Hematopoietic multipotent progenitor cell treated with erythropoietin and hydrocortisone succinate and interleukin-3 and kit ligand, for 4 days (in vitro differentiated cells): ENCODE measurements at regions not wholly inside any gene's neighbourhood (a gene's known extent, or its start where the extent isn't known, plus 50 kb on each side); places are given as distances from the start of the nearest gene placed in this dataset.
"Not testable (repeated sequence)": the region's sequence is repeated elsewhere in the genome, so short reads cannot be mapped to it uniquely, and the experiment has no call there.

Source experiments
- DNase-seq: peaks from one replicate; pipeline ENCODE4 v3.0.0-alpha.2; 2015

DNA sequence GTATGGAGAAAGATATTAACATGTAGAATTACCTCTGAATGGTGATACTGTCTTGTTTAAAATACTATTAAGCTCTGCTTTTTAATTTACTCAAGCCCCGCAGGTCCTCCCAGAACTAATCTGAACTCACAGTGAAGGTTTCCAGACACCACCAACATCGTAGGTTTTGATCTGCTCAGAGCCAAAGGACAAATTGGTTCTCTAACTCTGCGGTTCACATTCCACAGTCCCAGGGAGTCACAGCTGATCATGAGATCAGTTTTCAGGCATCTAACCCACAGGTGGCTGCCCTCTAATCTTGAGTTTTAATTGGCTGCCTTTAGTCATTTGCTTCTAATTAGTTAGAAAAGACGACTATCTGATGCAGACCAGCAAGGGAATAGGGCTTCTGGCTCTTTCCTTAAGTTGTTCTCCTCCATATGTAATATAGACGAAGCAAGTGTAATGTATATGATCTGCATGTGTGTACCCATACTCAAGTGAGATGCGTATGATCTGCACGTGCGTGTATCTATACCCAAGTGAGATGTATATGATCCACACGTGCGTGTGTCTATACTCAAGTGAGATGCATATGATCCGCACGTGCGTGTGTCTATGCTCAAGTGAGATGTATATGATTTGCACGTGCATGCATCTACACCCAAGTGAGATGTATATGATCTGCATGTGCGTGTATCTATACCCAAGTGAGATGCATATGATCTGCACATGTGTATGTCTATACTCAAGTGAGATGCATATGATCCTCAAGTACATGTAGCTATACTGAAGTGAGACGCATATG is 331.5 kb upstream of the NPVF start:
- DNase-seq = no peak

DNA sequence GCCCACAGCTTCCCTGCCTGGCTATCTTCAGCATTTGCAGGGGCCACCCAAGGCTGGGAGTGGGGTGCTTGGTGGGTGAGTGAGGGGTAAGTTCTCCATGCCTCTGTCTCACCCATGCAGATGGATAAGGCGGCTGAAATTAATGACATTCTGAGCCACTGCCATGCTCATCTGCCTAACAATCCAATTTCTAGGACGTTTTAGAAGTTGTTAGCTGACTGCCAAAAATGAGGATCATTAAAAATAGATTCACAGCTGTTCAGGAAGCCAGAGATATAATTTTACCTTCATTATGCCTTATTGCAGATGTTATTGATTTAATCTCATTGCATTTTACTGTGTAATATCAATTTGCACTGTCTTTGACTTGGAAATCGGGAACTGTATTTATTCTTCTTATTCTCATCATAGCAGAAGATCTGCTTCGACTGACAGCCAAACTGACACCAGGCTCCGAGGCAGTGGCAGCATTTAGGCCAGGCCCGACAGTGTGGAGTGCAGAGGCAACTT is 334.4 kb upstream of the NPVF start:
- no peak for DNase-seq

DNA sequence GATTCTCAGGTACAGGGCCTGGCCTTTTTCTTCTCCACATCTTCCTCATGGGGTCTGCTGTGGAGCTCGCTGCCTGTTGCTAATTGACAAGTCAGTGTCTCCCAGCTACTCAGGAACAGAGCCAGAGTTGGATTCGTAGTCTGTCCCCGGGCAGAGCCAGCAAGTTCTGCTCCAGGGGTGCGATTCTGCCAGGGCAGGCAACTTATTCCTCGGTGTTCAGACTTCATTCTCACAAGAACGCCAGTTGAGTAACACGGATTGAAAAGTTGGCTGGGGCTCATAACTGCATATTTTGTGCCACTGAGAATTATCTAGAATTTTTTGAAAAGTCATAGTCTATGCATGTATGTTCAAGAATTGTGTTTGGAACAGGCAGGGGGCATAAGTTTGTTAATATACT is 336.7 kb upstream of the NPVF start:
- DNase-seq = no peak

DNA sequence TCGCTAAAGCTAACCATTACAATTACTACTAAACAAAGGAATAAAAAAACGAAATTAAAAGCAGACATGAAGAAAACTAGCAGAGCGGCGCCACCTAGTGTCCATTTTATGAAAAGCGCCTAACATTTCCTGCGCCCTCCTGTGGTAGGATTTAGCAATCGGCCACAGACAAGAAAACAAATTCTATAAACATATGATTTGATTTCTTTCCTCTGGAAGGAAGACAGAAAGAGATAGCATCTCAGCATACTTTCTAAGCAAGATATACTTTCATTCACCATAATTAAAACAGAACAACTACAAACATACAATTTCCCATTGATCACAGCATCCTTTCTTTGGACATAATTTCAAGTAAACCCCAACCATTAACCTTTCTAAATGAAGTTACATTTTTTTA is 337.7 kb upstream of the NPVF start:
- DNase-seq = peak; percentile 79

DNA sequence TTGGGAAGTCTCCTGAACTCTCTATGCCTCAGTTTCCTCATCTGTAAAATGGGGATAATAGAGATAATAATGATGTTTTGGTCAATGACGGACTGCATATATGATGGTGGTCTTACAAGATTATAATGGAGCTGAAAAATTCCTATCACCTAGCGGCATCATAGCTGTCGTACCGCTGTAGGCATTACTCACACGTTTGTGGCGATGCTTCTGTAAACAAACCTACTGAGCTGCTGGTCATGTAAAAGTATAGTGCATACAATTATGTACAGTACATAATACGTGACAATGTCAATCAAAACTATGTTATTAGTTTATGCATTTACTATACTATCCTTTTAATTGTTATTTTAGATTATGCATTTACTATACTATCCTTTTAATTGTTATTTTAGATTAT is 339.1 kb upstream of the NPVF start:
- DNase-seq = no peak

DNA sequence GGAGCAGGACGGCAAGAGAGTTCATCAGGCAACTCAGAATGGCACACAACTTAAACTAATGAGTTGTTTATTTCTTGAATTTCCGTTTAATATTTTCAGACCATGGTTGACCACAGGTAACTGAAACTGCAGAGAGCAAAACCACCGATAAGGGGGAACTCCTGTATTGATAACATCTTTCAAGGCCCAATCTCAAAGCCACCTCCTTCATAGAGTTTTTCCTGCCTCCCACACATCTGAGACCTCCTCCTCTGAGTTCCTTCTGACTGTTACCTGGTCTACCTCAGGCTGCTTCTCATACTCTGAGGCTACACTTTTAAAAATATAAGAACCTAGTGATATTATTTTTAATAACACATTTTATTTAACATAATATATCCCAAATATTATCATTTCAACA is 341.5 kb upstream of the NPVF start:
- DNase-seq = peak; percentile 15

DNA sequence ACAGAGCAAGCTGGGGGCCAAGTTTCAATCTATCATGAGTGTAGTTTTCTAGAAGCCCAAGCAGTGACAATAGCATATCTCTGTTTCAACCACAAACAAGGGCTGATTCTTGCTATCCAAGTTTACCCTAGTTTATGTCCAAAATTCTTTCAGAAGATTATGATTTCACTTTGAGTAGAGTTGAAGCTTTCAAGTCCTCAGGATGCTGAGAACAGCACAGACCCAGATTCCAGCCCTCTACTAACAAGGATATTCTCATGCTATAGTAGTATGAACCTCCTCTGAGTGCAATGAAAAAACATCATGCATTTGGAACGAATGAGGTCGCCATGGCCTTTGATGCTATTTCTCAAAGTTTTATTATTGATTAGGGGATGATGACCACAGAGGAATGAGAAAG is 344.1 kb upstream of the NPVF start:
- no peak for DNase-seq

DNA sequence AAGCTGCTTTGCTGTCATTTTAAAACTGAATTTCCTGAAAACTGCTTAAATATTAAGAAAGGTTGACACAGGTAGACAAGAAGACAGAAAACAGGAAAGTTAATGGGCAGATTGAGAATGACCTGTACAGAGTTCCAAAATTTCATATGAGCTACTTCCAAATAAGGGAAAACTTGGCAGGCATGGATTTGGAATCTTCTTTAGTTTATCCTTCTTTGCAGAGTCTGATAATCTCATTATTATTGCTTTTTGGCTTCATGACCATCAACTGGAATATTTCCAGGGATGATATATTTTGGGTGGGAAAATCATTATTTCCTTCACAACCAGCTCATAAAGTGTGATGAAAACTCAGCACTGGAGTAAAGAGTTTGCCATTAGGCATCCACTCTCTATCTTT is 346.5 kb upstream of the NPVF start:
- DNase-seq = no peak

DNA sequence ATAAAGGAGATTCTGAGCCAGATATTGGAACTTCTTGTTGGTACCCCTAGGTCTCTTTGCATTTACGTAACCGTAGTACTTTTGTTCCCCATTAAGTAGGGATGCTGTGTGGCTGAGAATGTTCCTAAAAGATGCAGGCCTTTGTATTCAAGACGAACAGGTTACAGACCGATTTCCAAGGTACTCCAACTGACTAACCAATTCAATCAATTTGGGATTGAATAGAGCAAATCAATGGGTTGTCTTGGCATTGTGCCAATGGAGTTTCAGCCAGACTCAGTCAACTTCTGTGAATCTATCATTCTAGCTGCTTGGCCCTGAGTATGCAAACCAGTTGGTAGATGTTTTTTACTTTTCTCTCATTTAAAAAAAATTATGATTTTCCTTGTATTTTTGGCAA is 347.3 kb upstream of the NPVF start:
- DNase-seq = no peak

DNA sequence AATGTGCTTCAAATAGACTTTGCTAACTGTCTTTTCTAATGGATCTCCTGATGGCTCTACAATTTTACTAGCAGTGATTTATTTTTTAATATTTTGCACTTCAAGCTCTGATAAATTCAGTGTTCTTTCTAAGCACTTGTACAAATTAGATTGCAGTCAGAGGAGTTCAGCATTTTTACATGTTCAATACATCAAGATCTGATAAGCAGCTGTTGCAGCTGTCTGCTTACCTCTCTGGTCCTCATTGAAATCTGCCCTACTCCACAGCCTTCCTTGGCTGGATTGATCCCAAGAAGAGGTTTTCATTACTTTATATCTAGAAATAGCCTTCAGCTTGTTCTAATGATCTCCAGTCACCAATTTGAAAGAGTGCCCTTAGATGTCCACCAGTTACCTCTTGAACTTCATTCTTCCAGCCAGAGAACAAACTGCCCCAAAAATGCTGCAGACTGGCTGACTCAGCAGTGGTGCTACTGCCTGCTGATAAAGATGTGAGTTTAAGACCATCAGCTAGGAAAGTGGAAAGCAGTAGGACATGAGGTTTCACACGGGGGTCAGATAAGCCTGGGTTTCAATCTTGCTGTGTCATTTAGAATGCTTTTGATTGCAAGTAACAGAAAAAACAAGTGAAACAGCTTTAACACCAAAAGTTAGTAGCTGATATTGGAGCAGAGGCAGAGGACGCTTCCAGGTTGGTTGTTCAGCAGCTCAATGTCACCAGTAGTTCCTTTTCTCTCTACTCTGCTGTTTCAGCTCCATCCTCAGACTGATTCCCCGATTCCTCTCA is 350.9 kb upstream of the NPVF start:
- DNase-seq = peak; percentile 67

DNA sequence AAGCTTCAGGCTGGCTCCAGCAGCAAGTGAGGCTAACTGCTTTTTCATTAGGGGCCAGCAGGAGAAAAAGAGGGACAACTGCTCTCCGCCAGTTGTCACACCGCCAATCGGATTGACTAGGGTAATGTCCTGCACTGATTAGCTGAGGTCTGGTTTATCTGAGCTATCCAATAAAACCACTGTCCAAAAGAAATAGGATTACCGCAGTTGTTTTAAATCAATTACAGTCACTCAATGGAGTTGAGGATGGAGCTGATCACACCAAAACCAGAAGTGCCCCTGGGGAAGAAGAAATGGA is 351.4 kb upstream of the NPVF start:
- no peak for DNase-seq

DNA sequence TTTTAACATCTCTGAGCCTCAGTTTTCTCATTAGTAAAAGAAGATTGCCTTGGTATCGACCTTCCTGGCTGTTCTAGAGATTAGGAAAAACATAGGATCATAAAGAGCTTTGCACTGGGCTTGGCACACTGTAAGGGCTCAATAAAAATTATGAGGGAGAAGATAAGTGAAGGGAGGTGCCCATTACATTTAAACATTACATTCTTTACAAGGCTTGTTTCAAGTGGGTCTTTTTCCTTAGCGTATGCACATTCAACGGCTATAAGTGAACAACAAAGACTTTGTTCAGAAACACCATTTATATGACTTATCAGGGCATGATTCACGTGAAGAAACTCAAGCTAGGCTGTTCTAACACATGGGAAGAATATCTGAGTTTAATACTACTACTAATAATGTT is 351.9 kb upstream of the NPVF start:
- DNase-seq = no peak

DNA sequence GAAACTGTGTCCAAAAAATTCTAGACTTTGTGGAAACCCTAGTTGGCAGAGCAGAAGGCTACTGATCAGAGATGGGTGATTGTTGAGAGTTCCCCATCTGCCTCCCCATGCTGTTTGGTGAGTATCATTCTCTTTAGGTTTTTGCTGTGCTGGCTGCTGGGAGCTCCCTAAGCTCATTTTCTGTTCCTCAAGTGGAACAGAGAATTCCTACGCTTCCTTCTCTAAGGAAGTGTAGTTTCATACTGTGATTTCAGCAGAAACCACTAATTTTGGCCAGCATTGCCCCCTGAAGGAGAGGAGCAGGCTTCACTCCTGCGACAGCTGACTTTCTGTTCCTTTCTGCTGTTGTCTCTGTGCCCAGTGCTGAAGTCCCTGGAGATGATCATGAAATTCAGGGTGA is 355.3 kb upstream of the NPVF start:
- DNase-seq = no peak

DNA sequence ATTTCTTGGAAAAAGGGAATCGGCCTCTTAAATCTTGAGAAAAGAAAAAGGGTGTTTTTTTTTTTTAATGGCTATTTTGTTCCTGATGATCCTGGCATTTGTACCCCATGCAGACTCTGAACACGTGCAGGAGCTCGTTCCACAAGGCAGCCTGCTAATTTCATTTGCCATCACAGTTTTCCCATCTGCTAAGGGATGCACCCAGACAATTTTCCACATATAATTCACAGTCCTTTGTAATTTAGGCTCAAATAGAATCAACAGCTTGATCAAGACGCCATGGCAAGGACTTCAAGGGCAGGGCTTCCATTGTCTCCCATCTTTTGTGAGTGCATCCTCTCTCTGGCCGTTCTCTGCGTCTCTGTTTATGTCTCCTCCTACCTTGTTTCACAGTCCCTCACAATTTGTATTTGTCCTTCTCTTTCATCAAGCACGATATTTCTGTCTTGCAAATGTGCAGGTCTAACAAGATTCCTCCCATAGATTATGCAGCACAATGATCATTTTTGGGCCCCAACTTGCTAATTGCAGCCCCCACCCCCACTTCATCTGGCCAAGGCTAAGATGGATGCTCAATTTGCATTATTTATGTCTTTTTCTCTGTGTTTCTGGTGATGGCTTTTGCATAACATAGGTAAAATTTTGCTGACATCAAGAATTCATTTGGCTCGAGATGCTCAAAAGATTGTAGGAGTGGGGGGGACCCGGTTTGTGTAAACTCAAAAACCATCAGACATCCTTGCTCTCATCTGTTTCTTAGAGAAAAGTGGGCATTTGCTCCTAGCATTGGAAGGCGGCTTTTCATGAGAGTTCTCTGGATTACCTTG is 356.0 kb upstream of the NPVF start:
- DNase-seq = no peak

DNA sequence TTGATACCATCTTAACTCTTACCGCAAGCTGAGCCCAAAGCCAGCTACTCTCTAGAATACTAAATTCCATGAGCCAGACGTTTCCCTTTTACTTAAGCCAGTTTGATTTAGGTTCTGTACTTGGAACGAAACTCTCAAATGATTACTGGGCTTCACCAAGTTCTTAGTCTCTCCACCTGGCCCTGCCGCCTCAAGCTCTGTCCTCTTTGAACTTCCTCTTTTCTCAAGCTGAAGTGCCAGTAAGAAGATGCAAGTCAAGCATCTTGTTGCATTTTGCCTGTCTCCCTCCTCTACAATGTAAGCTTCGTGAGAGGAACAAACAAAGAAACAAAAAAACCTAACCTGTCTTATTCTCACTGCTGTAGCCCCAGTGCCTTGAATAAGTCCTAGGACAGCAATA is 358.2 kb upstream of the NPVF start:
- DNase-seq = peak; percentile 43

DNA sequence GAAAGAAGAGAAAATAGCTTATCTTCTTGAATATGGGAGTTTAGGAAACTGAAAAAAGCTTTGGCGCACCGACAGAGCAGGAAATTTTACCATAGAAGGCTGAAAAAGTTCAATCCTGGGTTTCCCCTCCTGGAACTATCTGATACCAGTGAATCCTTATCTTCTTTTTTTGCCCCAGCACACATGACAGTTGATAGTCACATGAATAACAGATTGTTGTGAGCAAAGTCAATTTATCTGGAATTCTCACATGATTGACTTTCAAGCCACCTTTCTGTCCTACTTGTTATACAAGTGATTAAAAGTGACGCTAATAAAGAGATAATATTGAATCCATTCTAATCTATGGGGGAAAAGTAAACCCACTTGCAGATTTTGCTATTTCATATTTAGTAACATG is 365.8 kb upstream of the NPVF start:
- no peak for DNase-seq

DNA sequence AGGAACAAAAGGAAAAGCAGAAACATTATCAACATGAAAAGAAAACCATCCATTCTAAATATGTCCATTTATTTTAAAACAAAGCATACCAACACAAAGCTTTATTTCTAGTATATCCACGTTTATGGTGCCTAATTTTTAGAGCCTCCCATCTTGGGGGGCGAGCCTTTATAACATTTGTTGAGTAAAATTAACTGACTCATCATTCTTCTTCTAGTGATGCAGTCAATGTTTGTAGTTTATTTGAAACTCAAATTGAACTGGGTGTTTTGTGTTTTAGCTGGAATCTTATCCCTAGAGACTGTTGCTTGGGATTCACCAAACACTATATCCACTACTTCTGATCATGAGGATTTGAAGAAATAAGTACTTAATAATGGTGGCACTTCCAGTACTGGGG is 366.4 kb upstream of the NPVF start:
- DNase-seq = no peak

DNA sequence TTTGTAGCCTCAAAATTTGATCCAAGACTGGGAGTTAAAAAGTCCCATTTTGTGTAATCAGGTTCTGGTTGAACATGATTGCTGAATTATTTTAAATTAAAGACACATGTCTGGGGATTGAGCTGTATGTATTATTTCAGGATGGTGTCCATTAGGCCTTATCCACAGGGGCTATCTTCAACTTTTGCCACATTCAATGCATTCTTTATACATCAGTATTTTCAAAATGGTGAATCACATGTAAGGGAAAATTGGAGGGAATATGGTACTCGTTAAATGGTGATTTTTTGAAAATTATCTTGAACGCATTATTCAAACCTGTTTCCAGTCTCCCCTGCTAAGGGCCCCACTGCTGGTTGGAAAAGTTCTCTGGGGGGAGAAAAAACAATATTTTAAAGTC is 367.7 kb upstream of the NPVF start:
- DNase-seq = no peak

DNA sequence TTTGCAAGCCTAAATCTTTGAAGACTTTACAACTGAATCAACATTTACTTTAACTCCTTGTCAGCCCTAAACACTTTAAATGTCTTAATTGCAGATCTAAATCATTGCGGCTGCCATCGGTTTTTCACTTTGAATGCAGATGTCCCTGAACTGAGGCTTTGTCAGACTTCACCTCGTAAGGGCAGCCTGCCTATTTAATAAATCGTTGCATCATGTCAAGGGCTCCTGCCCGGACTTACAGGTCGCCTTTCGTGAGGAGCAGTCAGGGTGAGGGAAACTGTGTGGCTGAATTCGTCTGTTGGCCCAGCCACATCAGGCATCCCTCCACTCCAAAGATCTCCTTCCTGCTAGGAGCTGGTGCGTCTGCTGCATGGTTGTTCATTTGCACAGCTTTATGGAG is 368.2 kb upstream of the NPVF start:
- DNase-seq = no peak

DNA sequence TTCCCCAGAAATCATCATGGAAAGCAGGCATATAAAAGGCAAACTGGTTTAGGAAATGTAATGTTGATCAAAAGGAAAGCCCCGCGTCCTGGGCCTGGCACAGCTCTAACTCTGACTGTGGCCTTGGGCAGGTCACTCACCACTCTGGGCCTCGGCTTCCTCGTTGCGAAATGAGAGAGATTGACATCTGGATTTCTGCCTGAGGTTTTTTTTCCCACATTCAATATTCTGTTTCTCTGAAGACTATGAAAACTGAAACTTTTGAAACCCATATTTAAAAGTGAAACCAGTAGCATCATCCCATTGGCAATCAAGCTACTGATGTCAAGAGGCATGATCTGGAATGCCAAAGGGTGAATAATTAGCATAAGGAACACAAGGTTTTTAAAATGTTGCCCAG is 369.7 kb upstream of the NPVF start:
- peak; percentile 54 for DNase-seq

DNA sequence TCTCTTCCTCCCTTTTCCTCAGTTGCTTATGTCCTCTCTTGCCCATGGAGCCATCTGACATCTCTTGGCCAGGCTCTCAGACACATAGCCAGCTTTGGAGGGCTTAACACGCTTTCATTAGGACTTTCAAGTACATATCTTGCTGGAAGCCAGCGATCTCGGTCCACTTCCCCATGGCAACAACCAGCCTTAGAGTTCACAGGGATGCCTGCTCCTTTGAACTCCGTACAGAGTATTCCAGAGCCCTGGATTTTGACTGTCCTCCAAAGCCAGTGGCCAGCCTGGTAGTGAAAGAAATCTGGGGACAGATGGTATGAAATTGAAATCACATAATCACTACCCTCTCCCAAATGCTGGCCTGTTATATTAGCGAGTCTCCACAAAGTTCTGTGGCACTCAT is 370.5 kb upstream of the NPVF start:
- no peak for DNase-seq

DNA sequence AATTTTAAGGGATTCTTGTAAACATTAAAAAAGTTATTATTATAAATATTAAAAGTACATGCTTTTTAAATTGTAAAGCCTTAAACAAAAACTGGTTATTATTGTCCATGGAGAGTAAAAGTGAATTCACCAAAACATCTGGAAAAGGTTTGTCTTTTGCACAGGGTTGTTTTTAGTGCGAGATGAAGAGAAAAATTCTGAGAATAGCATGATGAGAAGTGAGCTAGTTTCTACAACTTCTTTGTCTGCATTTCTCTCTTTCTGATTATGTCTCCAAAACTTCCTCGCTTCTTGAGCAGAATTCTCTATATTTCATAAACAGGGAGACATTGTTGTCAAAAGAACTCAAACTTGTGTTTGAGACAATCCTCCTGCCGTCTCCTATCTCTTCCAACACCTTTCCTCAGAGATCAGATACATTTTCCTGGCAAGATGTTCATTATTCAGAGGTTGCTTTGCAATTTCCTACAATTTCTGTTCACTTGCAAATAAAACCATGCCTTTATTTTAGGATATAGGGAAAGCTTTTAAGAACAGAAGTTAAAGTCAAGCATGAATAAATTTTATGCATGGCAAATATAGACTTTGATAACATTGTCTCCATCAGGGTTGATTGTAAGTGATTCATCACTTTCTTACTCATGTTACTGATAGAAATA is 372.1 kb upstream of the NPVF start:
- no peak for DNase-seq

DNA sequence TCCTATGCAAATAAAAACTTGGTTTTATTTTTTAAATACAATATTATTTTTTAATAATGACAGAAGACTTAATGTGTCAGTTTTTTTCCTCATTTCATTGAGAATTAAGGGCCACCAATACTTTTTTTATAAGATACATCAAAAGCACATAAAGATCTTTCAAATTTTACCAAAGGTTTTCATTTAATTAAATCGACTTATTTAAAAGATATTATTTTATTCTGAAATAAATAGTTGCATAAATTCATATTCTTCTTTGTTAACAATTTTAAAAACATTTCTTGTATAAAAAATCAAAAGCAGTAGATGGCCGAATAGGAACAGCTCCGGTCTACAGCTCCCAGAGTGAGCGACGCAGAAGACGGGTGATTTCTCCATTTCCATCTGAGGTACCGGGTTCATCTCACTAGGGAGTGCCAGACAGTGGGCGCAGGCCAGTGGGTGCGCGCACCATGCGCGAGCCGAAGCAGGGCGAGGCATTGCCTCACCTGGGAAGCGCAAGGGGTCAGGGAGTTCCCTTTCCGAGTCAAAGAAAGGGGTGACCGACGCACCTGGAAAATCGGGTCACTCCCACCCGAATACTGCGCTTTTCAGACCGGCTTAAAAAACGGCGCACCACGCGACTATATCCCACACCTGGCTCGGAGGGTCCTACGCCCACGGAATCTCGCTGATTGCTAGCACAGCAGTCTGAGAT is 374.6 kb upstream of the NPVF start:
- not testable (repeated sequence) for DNase-seq
